ENCODE measurements at regions not wholly inside any gene's neighbourhood (a gene's known extent, or its start where the extent isn't known, plus 50 kb on each side); places are given as distances from the start of the nearest gene placed in this dataset.
"Not testable (repeated sequence)": the region's sequence is repeated elsewhere in the genome, so short reads cannot be mapped to it uniquely, and the experiment has no call there.

GRCh38 chr17:77620282-77620681 lies 338.2 kb upstream of the TNRC6C start:
- no peak for DNase-seq
- in situ Hi-C loops (cut with MboI; ENCODE audit: low pct_ligation_motif_present in 1 of 4, low pct_unique_long_range_greater_than_20kb in 1 of 4, low sequenced_read_pairs in 3 of 4), result no loop called here
- WGBS, 2 donors (ENCODE audit: low coverage in 1 of 2), result 80 to 86% methylated on average over 3 to 5 of the region's 5 CpGs
- Histone ChIP-seq H3K4me3 (no peak overlapping the region), H3K4me1 (peaks cover 0 to 7% (median 0%) of the 10 kb centered on the region in 4 donors), H3K27ac (no peak overlapping the region), H3K27me3 (no peaks in the 10 kb centered on the region), H3K9me3 (no peaks in the 10 kb centered on the region), H3K36me3 (no peaks in the 10 kb centered on the region)
- intact Hi-C loops (cut with DNase I; ENCODE audit: low total_unique reads), result no loop called here
- TF ChIP-seq POLR2A (IDR thresholded peaks at IDR 0.05) (no peak), POLR2AphosphoS5 (IDR thresholded peaks at IDR 0.05) (no peak), CTCF (IDR thresholded peaks at IDR 0.05) (no peak), EP300 (IDR thresholded peaks at IDR 0.05; ENCODE audit: low read depth) (no peak)

- DNase-seq; H3K36me3 ChIP-seq; H3K27me3 ChIP-seq; H3K4me1 ChIP-seq; H3K9me3 ChIP-seq; H3K27ac ChIP-seq; intact Hi-C loops (cut with DNase I; ENCODE audit: low total_unique reads); H3K4me3 ChIP-seq; in situ Hi-C loops (cut with MboI; ENCODE audit: low pct_ligation_motif_present in 1 of 4, low pct_unique_long_range_greater_than_20kb in 1 of 4, low sequenced_read_pairs in 3 of 4): not testable (repeated sequence)
- 92 to 100% methylated on average over 2 to 6 of the region's 6 CpGs for WGBS, 2 donors (ENCODE audit: low coverage in 1 of 2)
Observed at GRCh38 chr17:77622084-77622483, 336.4 kb upstream of the TNRC6C start.

DNA sequence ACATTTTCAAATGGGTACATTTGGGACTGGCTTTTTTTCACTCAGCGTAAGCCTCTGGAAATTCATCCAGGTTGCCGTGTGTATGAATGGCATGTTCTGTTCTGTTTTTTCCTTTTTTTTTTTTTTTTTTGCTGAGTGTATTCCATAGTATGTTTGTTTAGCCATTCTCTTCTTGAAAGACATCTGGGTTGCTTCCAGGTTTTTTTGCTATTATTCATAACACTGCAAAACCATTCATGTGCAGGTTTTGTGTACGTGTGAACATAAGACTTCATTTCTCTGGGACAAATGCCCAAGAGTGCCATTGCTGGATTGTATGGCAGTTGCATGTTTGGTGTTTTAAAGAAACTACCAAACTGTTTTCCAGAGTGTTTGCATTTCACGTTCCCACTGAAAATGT lies 335.9 kb upstream of the TNRC6C start:
- Histone ChIP-seq H3K36me3 (no peaks in the 10 kb centered on the region), H3K9me3 (peaks cover 0 to 6% of the 10 kb centered on the region in 2 donors), H3K4me3 (no peak overlapping the region), H3K27ac (no peak overlapping the region), H3K27me3 (no peaks in the 10 kb centered on the region), H3K4me1 (no peaks in the 10 kb centered on the region)
- TF ChIP-seq EP300 (IDR thresholded peaks at IDR 0.05; ENCODE audit: low read depth) (no peak), POLR2AphosphoS5 (IDR thresholded peaks at IDR 0.05) (no peak), CTCF (IDR thresholded peaks at IDR 0.05) (no peak), POLR2A (IDR thresholded peaks at IDR 0.05) (no peak)
- in situ Hi-C loops (cut with MboI; ENCODE audit: low pct_ligation_motif_present in 1 of 4, low pct_unique_long_range_greater_than_20kb in 1 of 4, low sequenced_read_pairs in 3 of 4) (no loop called here), intact Hi-C loops (cut with DNase I; ENCODE audit: low total_unique reads) (no loop called here)
- 70 to 82% methylated on average over 4 of the region's 4 CpGs for WGBS, 2 donors (ENCODE audit: low coverage in 1 of 2)
- DNase-seq, result no peak

- in situ Hi-C loops (cut with MboI; ENCODE audit: low pct_ligation_motif_present in 1 of 4, low pct_unique_long_range_greater_than_20kb in 1 of 4, low sequenced_read_pairs in 3 of 4); H3K27ac ChIP-seq; DNase-seq; H3K36me3 ChIP-seq; H3K27me3 ChIP-seq; H3K9me3 ChIP-seq; intact Hi-C loops (cut with DNase I; ENCODE audit: low total_unique reads); H3K4me1 ChIP-seq; H3K4me3 ChIP-seq: not testable (repeated sequence)
- 92% methylated on average over 10 of the region's 10 CpGs; no CpG with 5 or more reads in 1 of the 2 donors for WGBS, 2 donors (ENCODE audit: low coverage in 1 of 2)
Observed at GRCh38 chr17:77623321-77623720, 335.2 kb upstream of the TNRC6C start.

GRCh38 chr17:77628035-77628434 lies 330.5 kb upstream of the TNRC6C start:
- TF ChIP-seq EP300 (IDR thresholded peaks at IDR 0.05; ENCODE audit: low read depth), result no peak
- no peak for TF ChIP-seq CTCF (IDR thresholded peaks at IDR 0.05)
- TF ChIP-seq POLR2A (IDR thresholded peaks at IDR 0.05), result no peak
- no peak for TF ChIP-seq POLR2AphosphoS5 (IDR thresholded peaks at IDR 0.05)
- H3K4me3 ChIP-seq, result no peak overlapping the region
- peaks cover 3% of the 10 kb centered on the region for H3K27me3 ChIP-seq
- no peak for DNase-seq
- no peak overlapping the region for H3K27ac ChIP-seq
- H3K9me3 ChIP-seq, result peaks cover 0 to 6% of the 10 kb centered on the region in 2 donors
- H3K36me3 ChIP-seq, result no peaks in the 10 kb centered on the region
- in situ Hi-C loops (cut with MboI; ENCODE audit: low pct_ligation_motif_present in 1 of 4, low pct_unique_long_range_greater_than_20kb in 1 of 4, low sequenced_read_pairs in 3 of 4) (no loop called here), intact Hi-C loops (cut with DNase I; ENCODE audit: low total_unique reads) (no loop called here)
- H3K4me1 ChIP-seq, result no peaks in the 10 kb centered on the region
- WGBS, 2 donors (ENCODE audit: low coverage in 1 of 2), result 78 to 90% methylated on average over 2 of the region's 2 CpGs

- in situ Hi-C loops (cut with MboI; ENCODE audit: low pct_ligation_motif_present in 1 of 4, low pct_unique_long_range_greater_than_20kb in 1 of 4, low sequenced_read_pairs in 3 of 4); H3K4me3 ChIP-seq; DNase-seq; H3K4me1 ChIP-seq; H3K36me3 ChIP-seq; H3K27me3 ChIP-seq; H3K9me3 ChIP-seq; intact Hi-C loops (cut with DNase I; ENCODE audit: low total_unique reads); H3K27ac ChIP-seq: not testable (repeated sequence)
- 57 to 80% methylated on average over 1 to 2 of the region's 2 CpGs for WGBS, 2 donors (ENCODE audit: low coverage in 1 of 2)
Observed at GRCh38 chr17:77629284-77629683, 329.2 kb upstream of the TNRC6C start.

Measured in transverse colon (tissue), 4 donors.